HL-60 (cell line): ENCODE measurements at regions not wholly inside any gene's neighbourhood (a gene's known extent, or its start where the extent isn't known, plus 50 kb on each side); places are given as distances from the start of the nearest gene placed in this dataset.

Source experiments
- GABPA ChIP-seq: IDR thresholded peaks from 2 replicates; pipeline ENCODE4 v1.6.1; 2012; ENCODE audit warnings: low read depth
- POLR2AphosphoS5 ChIP-seq: IDR thresholded peaks from 2 replicates; pipeline ENCODE4 v1.6.1; 2012; ENCODE audit warnings: low read depth
- TF ChIP-seq, protein P1 (sequence below): IDR thresholded peaks from one replicate; pipeline ENCODE4 v1.5.1; 2011; ENCODE audit warnings: low read length, control low read depth, inconsistent platforms; ENCODE audit not compliant: insufficient read depth
- TF ChIP-seq, protein P2 (sequence below): IDR thresholded peaks from 2 replicates; pipeline ENCODE4 v1.6.1; 2012; ENCODE audit warnings: low read depth; ENCODE audit not compliant: insufficient replicate concordance

DNA sequence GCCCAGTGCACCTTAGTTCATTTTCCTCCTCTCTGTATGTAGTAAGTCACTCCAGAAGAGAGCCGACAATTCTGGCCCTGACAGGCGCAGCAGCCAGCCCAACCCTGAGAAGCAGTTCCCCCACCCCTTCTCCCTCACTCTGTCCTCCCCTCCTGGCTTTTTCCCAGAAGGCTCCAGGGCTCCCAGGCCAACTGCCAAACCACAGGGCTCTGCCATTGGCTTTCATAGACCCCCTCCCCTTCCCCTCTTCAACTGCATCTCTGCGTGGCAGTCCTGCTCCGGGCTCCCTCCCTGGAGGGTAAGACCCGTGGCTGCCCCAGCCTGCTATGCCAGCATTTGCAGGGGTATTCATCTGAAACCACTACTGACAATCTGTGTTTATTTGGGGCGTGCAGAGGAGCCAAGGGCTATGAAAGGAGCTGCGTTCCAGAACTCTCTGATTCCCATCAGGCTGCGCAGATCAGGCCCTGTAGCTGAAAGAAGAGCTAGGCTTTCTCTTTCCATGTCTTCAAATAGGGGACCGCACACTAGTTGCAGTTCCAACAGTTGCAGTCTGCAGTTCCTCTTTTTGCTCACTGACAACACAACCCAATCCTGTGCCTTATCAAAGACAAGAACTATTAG is 388.6 kb upstream of the TNP1 start:
- TF ChIP-seq GABPA (no peak), POLR2AphosphoS5 (no peak)
- TF ChIP-seq, protein P1, sequence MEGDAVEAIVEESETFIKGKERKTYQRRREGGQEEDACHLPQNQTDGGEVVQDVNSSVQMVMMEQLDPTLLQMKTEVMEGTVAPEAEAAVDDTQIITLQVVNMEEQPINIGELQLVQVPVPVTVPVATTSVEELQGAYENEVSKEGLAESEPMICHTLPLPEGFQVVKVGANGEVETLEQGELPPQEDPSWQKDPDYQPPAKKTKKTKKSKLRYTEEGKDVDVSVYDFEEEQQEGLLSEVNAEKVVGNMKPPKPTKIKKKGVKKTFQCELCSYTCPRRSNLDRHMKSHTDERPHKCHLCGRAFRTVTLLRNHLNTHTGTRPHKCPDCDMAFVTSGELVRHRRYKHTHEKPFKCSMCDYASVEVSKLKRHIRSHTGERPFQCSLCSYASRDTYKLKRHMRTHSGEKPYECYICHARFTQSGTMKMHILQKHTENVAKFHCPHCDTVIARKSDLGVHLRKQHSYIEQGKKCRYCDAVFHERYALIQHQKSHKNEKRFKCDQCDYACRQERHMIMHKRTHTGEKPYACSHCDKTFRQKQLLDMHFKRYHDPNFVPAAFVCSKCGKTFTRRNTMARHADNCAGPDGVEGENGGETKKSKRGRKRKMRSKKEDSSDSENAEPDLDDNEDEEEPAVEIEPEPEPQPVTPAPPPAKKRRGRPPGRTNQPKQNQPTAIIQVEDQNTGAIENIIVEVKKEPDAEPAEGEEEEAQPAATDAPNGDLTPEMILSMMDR, result no peak
- TF ChIP-seq, protein P2, sequence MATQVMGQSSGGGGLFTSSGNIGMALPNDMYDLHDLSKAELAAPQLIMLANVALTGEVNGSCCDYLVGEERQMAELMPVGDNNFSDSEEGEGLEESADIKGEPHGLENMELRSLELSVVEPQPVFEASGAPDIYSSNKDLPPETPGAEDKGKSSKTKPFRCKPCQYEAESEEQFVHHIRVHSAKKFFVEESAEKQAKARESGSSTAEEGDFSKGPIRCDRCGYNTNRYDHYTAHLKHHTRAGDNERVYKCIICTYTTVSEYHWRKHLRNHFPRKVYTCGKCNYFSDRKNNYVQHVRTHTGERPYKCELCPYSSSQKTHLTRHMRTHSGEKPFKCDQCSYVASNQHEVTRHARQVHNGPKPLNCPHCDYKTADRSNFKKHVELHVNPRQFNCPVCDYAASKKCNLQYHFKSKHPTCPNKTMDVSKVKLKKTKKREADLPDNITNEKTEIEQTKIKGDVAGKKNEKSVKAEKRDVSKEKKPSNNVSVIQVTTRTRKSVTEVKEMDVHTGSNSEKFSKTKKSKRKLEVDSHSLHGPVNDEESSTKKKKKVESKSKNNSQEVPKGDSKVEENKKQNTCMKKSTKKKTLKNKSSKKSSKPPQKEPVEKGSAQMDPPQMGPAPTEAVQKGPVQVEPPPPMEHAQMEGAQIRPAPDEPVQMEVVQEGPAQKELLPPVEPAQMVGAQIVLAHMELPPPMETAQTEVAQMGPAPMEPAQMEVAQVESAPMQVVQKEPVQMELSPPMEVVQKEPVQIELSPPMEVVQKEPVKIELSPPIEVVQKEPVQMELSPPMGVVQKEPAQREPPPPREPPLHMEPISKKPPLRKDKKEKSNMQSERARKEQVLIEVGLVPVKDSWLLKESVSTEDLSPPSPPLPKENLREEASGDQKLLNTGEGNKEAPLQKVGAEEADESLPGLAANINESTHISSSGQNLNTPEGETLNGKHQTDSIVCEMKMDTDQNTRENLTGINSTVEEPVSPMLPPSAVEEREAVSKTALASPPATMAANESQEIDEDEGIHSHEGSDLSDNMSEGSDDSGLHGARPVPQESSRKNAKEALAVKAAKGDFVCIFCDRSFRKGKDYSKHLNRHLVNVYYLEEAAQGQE, result no peak
